Left renal pelvis (tissue), 4 donors: ENCODE measurements at regions not wholly inside any gene's neighbourhood (a gene's known extent, or its start where the extent isn't known, plus 50 kb on each side); places are given as distances from the start of the nearest gene placed in this dataset.
"Not testable (repeated sequence)": the region's sequence is repeated elsewhere in the genome, so short reads cannot be mapped to it uniquely, and the experiment has no call there.

ENCODE experiments used
- DNase-seq, 4 donors: peaks; one replicate each; pipeline ENCODE4 v3.0.0-alpha.2; 2013; ENCODE audit warnings: low read depth in 4 of 4, low spot score in 3 of 4

GRCh38 chr3:157590273-157590672 lies 87.1 kb upstream of the VEPH1 start:
- no peak for DNase-seq

GRCh38 chr3:157589211-157589610 lies 86.0 kb upstream of the VEPH1 start:
- no peak for DNase-seq

- no peak for DNase-seq
These were observed 85.3 kb upstream of the VEPH1 start for GRCh38 chr3:157588386-157589060.

- DNase-seq: no peak
These were observed 83.1 kb upstream of the VEPH1 start for GRCh38 chr3:157586293-157586692.

- no peak for DNase-seq
These were observed 82.2 kb upstream of the VEPH1 start for GRCh38 chr3:157585386-157585785.

GRCh38 chr3:157582637-157582973 lies 79.4 kb upstream of the VEPH1 start:
- no peak for DNase-seq

GRCh38 chr3:157581956-157582636 lies 78.9 kb upstream of the VEPH1 start:
- not testable (repeated sequence) for DNase-seq

- no peak for DNase-seq
These were observed 78.2 kb upstream of the VEPH1 start for GRCh38 chr3:157581371-157581770.

- no peak for DNase-seq
These were observed 75.0 kb upstream of the VEPH1 start for GRCh38 chr3:157578181-157578580.

GRCh38 chr3:157574531-157574930 lies 71.3 kb upstream of the VEPH1 start:
- DNase-seq: no peak

GRCh38 chr3:157573780-157574378 lies 70.7 kb upstream of the VEPH1 start:
- no peak for DNase-seq

GRCh38 chr3:157573281-157573680 lies 70.1 kb upstream of the VEPH1 start:
- no peak for DNase-seq

- DNase-seq: no peak
These were observed 69.5 kb upstream of the VEPH1 start for GRCh38 chr3:157572559-157573270.

- no peak for DNase-seq
These were observed 63.4 kb upstream of the VEPH1 start for GRCh38 chr3:157566596-157566995.

GRCh38 chr3:157559401-157559800 lies 56.2 kb upstream of the VEPH1 start:
- DNase-seq: no peak
